Liver (tissue), 3 donors: ENCODE measurements at regions not wholly inside any gene's neighbourhood (a gene's known extent, or its start where the extent isn't known, plus 50 kb on each side); places are given as distances from the start of the nearest gene placed in this dataset.

Experiments
- EGR1 ChIP-seq, 2 donors: IDR thresholded peaks; 2 replicates each; pipeline ENCODE4 v1.6.1; 2016 to 2018; ENCODE audit warnings: antibody characterized with exemption in 2 of 2, low read depth in 2 of 2
- GABPA ChIP-seq, 2 donors: IDR thresholded peaks in 1 of 2; conservative IDR thresholded peaks in 1 of 2; 2 replicates each; pipeline ENCODE4 v1.6.1; 2016; ENCODE audit warnings: antibody characterized with exemption in 2 of 2, mild to moderate bottlenecking in 1 of 2, moderate library complexity in 1 of 2
- HNF4G ChIP-seq: IDR thresholded peaks from 2 replicates; pipeline ENCODE4 v1.6.1; 2016; ENCODE audit warnings: antibody characterized with exemption
- JUND ChIP-seq, 2 donors: IDR thresholded peaks; 2 replicates each; pipeline ENCODE4 v1.6.1; 2016; ENCODE audit warnings: antibody characterized with exemption in 2 of 2
- RAD21 ChIP-seq, 2 donors: IDR thresholded peaks; 2 replicates each; pipeline ENCODE4 v1.6.1; 2016; ENCODE audit warnings: antibody characterized with exemption in 2 of 2, mild to moderate bottlenecking in 2 of 2
- RXRA ChIP-seq, 2 donors: IDR thresholded peaks; 2 replicates each; pipeline ENCODE4 v1.6.1; 2017 to 2018; ENCODE audit warnings: antibody characterized with exemption in 2 of 2, mild to moderate bottlenecking in 1 of 2
- TAF1 ChIP-seq: conservative IDR thresholded peaks from 2 replicates; pipeline ENCODE4 v1.6.1; 2016; ENCODE audit warnings: antibody characterized with exemption, mild to moderate bottlenecking
- YY1 ChIP-seq: IDR thresholded peaks from 2 replicates; pipeline ENCODE4 v1.6.1; 2016; ENCODE audit warnings: antibody characterized with exemption, mild to moderate bottlenecking
- TF ChIP-seq, protein P1 (sequence below): fragments of 150-350 bp; IDR thresholded peaks from 2 replicates; pipeline ENCODE4 v1.5.1; 2017; ENCODE audit warnings: improper control_type of control experiment, low read depth, low read length; ENCODE audit not compliant: missing input control
- TF ChIP-seq, protein P2 (sequence below): IDR thresholded peaks from 2 replicates; pipeline ENCODE4 v1.6.1; 2016; ENCODE audit warnings: antibody characterized with exemption
- TF ChIP-seq, protein P3 (sequence below): IDR thresholded peaks from 2 replicates; pipeline ENCODE4 v1.6.1; 2016; ENCODE audit warnings: antibody characterized with exemption
- TF ChIP-seq, protein P4 (sequence below): IDR thresholded peaks from 2 replicates; pipeline ENCODE4 v1.6.1; 2016; ENCODE audit warnings: antibody characterized with exemption
- TF ChIP-seq, protein P5 (sequence below): IDR thresholded peaks from 2 replicates; pipeline ENCODE4 v1.6.1; 2016; ENCODE audit warnings: antibody characterized with exemption, mild to moderate bottlenecking
- donor health status: healthy.
- donor health status: healthy.

DNA sequence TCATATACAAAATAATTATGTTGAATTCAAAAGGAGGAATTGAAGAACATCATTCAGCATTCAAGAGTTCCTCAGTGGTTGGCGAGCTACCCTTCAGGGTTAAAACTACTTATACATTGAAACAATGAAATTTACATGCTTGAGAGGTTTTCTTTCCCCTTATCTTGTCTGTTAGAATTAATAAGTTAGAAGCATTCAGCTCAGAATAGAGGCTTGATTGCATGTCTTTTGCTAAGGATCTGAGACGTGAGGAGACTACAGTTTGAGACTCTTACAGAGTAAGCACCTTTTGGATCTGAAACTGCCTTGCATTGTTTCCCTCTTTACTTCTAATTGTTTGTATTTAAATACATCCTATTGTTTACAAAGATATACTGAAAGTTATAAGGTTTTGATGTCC, 157.6 kb downstream of the NSUN3 start:
- TF ChIP-seq, protein P1, sequence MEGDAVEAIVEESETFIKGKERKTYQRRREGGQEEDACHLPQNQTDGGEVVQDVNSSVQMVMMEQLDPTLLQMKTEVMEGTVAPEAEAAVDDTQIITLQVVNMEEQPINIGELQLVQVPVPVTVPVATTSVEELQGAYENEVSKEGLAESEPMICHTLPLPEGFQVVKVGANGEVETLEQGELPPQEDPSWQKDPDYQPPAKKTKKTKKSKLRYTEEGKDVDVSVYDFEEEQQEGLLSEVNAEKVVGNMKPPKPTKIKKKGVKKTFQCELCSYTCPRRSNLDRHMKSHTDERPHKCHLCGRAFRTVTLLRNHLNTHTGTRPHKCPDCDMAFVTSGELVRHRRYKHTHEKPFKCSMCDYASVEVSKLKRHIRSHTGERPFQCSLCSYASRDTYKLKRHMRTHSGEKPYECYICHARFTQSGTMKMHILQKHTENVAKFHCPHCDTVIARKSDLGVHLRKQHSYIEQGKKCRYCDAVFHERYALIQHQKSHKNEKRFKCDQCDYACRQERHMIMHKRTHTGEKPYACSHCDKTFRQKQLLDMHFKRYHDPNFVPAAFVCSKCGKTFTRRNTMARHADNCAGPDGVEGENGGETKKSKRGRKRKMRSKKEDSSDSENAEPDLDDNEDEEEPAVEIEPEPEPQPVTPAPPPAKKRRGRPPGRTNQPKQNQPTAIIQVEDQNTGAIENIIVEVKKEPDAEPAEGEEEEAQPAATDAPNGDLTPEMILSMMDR, result no peak
- no peak for TF ChIP-seq RXRA (IDR thresholded peaks at IDR 0.05)
- TF ChIP-seq, protein P2, sequence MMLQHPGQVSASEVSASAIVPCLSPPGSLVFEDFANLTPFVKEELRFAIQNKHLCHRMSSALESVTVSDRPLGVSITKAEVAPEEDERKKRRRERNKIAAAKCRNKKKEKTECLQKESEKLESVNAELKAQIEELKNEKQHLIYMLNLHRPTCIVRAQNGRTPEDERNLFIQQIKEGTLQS, result no peak
- no peak for TF ChIP-seq GABPA (IDR thresholded peaks at IDR 0.05 in 1 of 2, conservative IDR thresholded peaks at IDR 0.05 in 1 of 2)
- TF ChIP-seq, protein P3, sequence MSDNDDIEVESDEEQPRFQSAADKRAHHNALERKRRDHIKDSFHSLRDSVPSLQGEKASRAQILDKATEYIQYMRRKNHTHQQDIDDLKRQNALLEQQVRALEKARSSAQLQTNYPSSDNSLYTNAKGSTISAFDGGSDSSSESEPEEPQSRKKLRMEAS, result no peak
- no peak for TF ChIP-seq RAD21 (IDR thresholded peaks at IDR 0.05)
- TF ChIP-seq YY1, result no peak
- TF ChIP-seq HNF4G, result no peak
- TF ChIP-seq, protein P4, sequence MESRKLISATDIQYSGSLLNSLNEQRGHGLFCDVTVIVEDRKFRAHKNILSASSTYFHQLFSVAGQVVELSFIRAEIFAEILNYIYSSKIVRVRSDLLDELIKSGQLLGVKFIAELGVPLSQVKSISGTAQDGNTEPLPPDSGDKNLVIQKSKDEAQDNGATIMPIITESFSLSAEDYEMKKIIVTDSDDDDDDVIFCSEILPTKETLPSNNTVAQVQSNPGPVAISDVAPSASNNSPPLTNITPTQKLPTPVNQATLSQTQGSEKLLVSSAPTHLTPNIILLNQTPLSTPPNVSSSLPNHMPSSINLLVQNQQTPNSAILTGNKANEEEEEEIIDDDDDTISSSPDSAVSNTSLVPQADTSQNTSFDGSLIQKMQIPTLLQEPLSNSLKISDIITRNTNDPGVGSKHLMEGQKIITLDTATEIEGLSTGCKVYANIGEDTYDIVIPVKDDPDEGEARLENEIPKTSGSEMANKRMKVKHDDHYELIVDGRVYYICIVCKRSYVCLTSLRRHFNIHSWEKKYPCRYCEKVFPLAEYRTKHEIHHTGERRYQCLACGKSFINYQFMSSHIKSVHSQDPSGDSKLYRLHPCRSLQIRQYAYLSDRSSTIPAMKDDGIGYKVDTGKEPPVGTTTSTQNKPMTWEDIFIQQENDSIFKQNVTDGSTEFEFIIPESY, result no peak
- TF ChIP-seq, protein P5, sequence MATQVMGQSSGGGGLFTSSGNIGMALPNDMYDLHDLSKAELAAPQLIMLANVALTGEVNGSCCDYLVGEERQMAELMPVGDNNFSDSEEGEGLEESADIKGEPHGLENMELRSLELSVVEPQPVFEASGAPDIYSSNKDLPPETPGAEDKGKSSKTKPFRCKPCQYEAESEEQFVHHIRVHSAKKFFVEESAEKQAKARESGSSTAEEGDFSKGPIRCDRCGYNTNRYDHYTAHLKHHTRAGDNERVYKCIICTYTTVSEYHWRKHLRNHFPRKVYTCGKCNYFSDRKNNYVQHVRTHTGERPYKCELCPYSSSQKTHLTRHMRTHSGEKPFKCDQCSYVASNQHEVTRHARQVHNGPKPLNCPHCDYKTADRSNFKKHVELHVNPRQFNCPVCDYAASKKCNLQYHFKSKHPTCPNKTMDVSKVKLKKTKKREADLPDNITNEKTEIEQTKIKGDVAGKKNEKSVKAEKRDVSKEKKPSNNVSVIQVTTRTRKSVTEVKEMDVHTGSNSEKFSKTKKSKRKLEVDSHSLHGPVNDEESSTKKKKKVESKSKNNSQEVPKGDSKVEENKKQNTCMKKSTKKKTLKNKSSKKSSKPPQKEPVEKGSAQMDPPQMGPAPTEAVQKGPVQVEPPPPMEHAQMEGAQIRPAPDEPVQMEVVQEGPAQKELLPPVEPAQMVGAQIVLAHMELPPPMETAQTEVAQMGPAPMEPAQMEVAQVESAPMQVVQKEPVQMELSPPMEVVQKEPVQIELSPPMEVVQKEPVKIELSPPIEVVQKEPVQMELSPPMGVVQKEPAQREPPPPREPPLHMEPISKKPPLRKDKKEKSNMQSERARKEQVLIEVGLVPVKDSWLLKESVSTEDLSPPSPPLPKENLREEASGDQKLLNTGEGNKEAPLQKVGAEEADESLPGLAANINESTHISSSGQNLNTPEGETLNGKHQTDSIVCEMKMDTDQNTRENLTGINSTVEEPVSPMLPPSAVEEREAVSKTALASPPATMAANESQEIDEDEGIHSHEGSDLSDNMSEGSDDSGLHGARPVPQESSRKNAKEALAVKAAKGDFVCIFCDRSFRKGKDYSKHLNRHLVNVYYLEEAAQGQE, result no peak
- TF ChIP-seq TAF1, result no peak
- no peak for TF ChIP-seq JUND (IDR thresholded peaks at IDR 0.05)
- TF ChIP-seq EGR1 (IDR thresholded peaks at IDR 0.05; ENCODE audit: low read depth in 2 of 2), result no peak
